ENCODE measurements at regions not wholly inside any gene's neighbourhood (a gene's known extent, or its start where the extent isn't known, plus 50 kb on each side); places are given as distances from the start of the nearest gene placed in this dataset.

GRCh38 chr7:34240417-34240816 is 335.1 kb downstream of the BMPER start:
- Histone ChIP-seq H3K27ac (no peak overlapping the region), H3K36me3 (no peaks in the 10 kb centered on the region), H3K4me1 (no peaks in the 10 kb centered on the region), H3K27me3 (peaks cover 8% of the 10 kb centered on the region; the same call in 1 of the 2 replicates), H3K4me3 (no peak overlapping the region), H3K9me3 (replicated peaks) (no peaks in the 10 kb centered on the region)
- DNase-seq = no peak

GRCh38 chr7:34242391-34242790 is 337.1 kb downstream of the BMPER start:
- peaks cover 5% of the 10 kb centered on the region; the same call in 1 of the 2 replicates for H3K27me3 ChIP-seq
- H3K27ac ChIP-seq = no peak overlapping the region
- H3K4me3 ChIP-seq = no peak overlapping the region
- no peaks in the 10 kb centered on the region for H3K36me3 ChIP-seq
- no peak for DNase-seq
- H3K4me1 ChIP-seq = no peaks in the 10 kb centered on the region
- no peaks in the 10 kb centered on the region for H3K9me3 ChIP-seq (replicated peaks)

GRCh38 chr7:34245246-34245645 is 339.9 kb downstream of the BMPER start:
- no peak for DNase-seq
- Histone ChIP-seq H3K27ac (no peak overlapping the region), H3K4me1 (no peaks in the 10 kb centered on the region), H3K9me3 (replicated peaks) (no peaks in the 10 kb centered on the region), H3K4me3 (no peak overlapping the region), H3K36me3 (no peaks in the 10 kb centered on the region), H3K27me3 (no peaks in the 10 kb centered on the region; the same call in 1 of the 2 replicates)

- H3K27me3 ChIP-seq = no peaks in the 10 kb centered on the region; the same call in 1 of the 2 replicates
- no peak for DNase-seq
These were observed 342.1 kb downstream of the BMPER start for GRCh38 chr7:34247468-34247867.

GRCh38 chr7:34249192-34249591 is 343.9 kb downstream of the BMPER start:
- H3K27me3 ChIP-seq = peaks cover 4% of the 10 kb centered on the region; the same call in 1 of the 2 replicates
- H3K4me3 ChIP-seq = no peak overlapping the region

More at GRCh38 chr7:34247468-34247867, 342.1 kb downstream of the BMPER start:
- Histone ChIP-seq H3K4me1 (no peaks in the 10 kb centered on the region), H3K36me3 (no peaks in the 10 kb centered on the region), H3K4me3 (no peak overlapping the region), H3K9me3 (replicated peaks) (no peaks in the 10 kb centered on the region), H3K27ac (no peak overlapping the region)

GRCh38 chr7:34260279-34260678 is 354.9 kb downstream of the BMPER start:
- Histone ChIP-seq H3K4me3 (no peak overlapping the region), H3K4me1 (no peaks in the 10 kb centered on the region), H3K27ac (no peak overlapping the region), H3K36me3 (no peaks in the 10 kb centered on the region), H3K27me3 (no peaks in the 10 kb centered on the region; the same call in none of the 2 replicates), H3K9me3 (replicated peaks) (no peaks in the 10 kb centered on the region)
- no peak for DNase-seq

More at GRCh38 chr7:34249192-34249591, 343.9 kb downstream of the BMPER start:
- Histone ChIP-seq H3K36me3 (no peaks in the 10 kb centered on the region), H3K4me1 (no peaks in the 10 kb centered on the region), H3K27ac (no peak overlapping the region), H3K9me3 (replicated peaks) (no peaks in the 10 kb centered on the region)
- no peak for DNase-seq

- no peak for DNase-seq
These were observed 357.8 kb downstream of the BMPER start for GRCh38 chr7:34263168-34263567.

GRCh38 chr7:34269084-34269483 is 363.7 kb downstream of the BMPER start:
- Histone ChIP-seq H3K4me3 (no peak overlapping the region), H3K27ac (no peak overlapping the region), H3K36me3 (no peaks in the 10 kb centered on the region), H3K9me3 (replicated peaks) (no peaks in the 10 kb centered on the region), H3K4me1 (no peaks in the 10 kb centered on the region), H3K27me3 (no peaks in the 10 kb centered on the region)
- DNase-seq = no peak

More at GRCh38 chr7:34263168-34263567, 357.8 kb downstream of the BMPER start:
- no peaks in the 10 kb centered on the region; the same call in 1 of the 2 replicates for H3K27me3 ChIP-seq
- H3K36me3 ChIP-seq = no peaks in the 10 kb centered on the region
- H3K9me3 ChIP-seq (replicated peaks) = no peaks in the 10 kb centered on the region
- H3K27ac ChIP-seq = no peak overlapping the region
- no peak overlapping the region for H3K4me3 ChIP-seq
- no peaks in the 10 kb centered on the region for H3K4me1 ChIP-seq

GRCh38 chr7:34275624-34276023 is 370.3 kb downstream of the BMPER start:
- Histone ChIP-seq H3K4me3 (no peak overlapping the region), H3K36me3 (no peaks in the 10 kb centered on the region), H3K9me3 (replicated peaks) (no peaks in the 10 kb centered on the region), H3K27ac (no peak overlapping the region), H3K4me1 (no peaks in the 10 kb centered on the region), H3K27me3 (no peaks in the 10 kb centered on the region)
- DNase-seq = no peak

- Histone ChIP-seq H3K9me3 (replicated peaks) (no peaks in the 10 kb centered on the region), H3K27ac (no peak overlapping the region), H3K4me3 (no peak overlapping the region), H3K4me1 (no peaks in the 10 kb centered on the region), H3K36me3 (no peaks in the 10 kb centered on the region), H3K27me3 (no peaks in the 10 kb centered on the region)
- DNase-seq = no peak
These were observed 371.9 kb downstream of the BMPER start for GRCh38 chr7:34277016-34277802.

GRCh38 chr7:34277803-34278199 is 372.5 kb downstream of the BMPER start:
- no peak for DNase-seq

GRCh38 chr7:34281260-34281659 is 375.9 kb downstream of the BMPER start:
- H3K36me3 ChIP-seq = no peaks in the 10 kb centered on the region
- H3K27me3 ChIP-seq = no peaks in the 10 kb centered on the region
- peak in 1 of 2 experiments; percentile 18 for DNase-seq
- no peaks in the 10 kb centered on the region for H3K9me3 ChIP-seq (replicated peaks)
- no peaks in the 10 kb centered on the region for H3K4me1 ChIP-seq
- no peak overlapping the region for H3K4me3 ChIP-seq
- no peak overlapping the region for H3K27ac ChIP-seq

More at GRCh38 chr7:34277803-34278199, 372.5 kb downstream of the BMPER start:
- H3K27ac ChIP-seq = no peak overlapping the region
- no peaks in the 10 kb centered on the region for H3K4me1 ChIP-seq
- H3K4me3 ChIP-seq = no peak overlapping the region
- H3K27me3 ChIP-seq = no peaks in the 10 kb centered on the region
- no peaks in the 10 kb centered on the region for H3K9me3 ChIP-seq (replicated peaks)
- no peaks in the 10 kb centered on the region for H3K36me3 ChIP-seq

- no peak for DNase-seq
- no peaks in the 10 kb centered on the region for H3K27me3 ChIP-seq
These were observed 375.7 kb upstream of the NPSR1 start for GRCh38 chr7:34282271-34282670.

GRCh38 chr7:34296663-34297062 is 361.4 kb upstream of the NPSR1 start:
- H3K27ac ChIP-seq = no peak overlapping the region
- no peaks in the 10 kb centered on the region for H3K9me3 ChIP-seq (replicated peaks)
- H3K36me3 ChIP-seq = no peaks in the 10 kb centered on the region
- no peak overlapping the region for H3K4me3 ChIP-seq
- H3K27me3 ChIP-seq = no peaks in the 10 kb centered on the region
- no peak for DNase-seq
- H3K4me1 ChIP-seq = no peaks in the 10 kb centered on the region

More at GRCh38 chr7:34282271-34282670, 375.7 kb upstream of the NPSR1 start:
- no peak overlapping the region for H3K27ac ChIP-seq
- H3K4me3 ChIP-seq = no peak overlapping the region
- no peaks in the 10 kb centered on the region for H3K36me3 ChIP-seq
- H3K4me1 ChIP-seq = 0 out of 2 replicates have a peak, but pooled peaks cover under 1% of the 10 kb centered on the region
- no peaks in the 10 kb centered on the region for H3K9me3 ChIP-seq (replicated peaks)

- no peaks in the 10 kb centered on the region for H3K27me3 ChIP-seq
- no peak for DNase-seq
- H3K4me1 ChIP-seq = no peaks in the 10 kb centered on the region
- H3K4me3 ChIP-seq = no peak overlapping the region
- H3K36me3 ChIP-seq = no peaks in the 10 kb centered on the region
- H3K27ac ChIP-seq = no peak overlapping the region
- no peaks in the 10 kb centered on the region for H3K9me3 ChIP-seq (replicated peaks)
These were observed 359.5 kb upstream of the NPSR1 start for GRCh38 chr7:34298492-34299013.
